OCI-LY3 (cell line): ENCODE measurements at regions not wholly inside any gene's neighbourhood (a gene's known extent, or its start where the extent isn't known, plus 50 kb on each side); places are given as distances from the start of the nearest gene placed in this dataset.

ENCODE experiments used
- EZH2phosphoT487 ChIP-seq: fragments of 200-600 bp; shearing (Covaris generic); IDR thresholded peaks from 2 replicates; pipeline ENCODE4 v1.6.1; 2018; ENCODE audit warnings: antibody characterized with exemption, mixed run types, low read depth
- TF ChIP-seq, protein P1 (sequence below): fragments of 200-600, 300-600 bp; sonication (generic); IDR thresholded peaks from 2 replicates; pipeline ENCODE4 v1.5.1; 2014; ENCODE audit warnings: antibody characterized with exemption, low read length, low read depth

DNA sequence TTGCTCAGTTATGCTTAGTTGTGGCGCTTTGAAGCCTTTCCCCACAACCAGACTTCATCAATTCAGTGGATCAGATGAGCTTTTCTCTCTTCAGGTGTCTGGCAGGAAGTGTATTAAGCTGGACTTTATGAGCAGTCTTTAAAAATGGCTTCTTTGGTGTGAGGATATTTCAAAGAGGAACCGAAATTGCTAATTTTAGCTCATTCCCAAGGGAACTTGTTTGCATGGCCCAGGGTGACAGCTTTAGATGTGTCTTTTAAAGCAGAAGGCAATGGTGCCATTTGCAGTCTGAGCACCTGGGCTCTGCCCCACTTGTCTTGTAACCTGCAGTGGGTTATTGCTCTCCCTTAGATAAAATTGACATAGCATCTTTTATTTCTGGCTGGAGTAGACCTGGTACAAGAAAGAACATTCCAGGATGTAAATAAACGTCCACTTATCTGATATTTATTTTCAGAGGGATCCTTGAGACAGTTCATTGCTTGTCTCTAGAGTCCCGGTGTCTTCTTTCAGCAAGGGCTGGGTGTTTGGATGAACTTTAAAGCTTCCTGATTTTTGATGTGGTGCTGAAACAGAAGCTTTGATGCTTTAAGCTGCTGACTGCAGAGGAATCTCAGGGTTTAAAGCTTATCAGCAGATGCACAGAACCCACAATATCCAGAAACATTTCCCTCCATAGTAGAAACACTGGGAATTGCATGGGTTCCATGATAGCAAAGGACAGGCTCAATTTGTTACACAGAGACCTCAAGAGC, 241.7 kb downstream of the ADGRL2 start:
- TF ChIP-seq, protein P1, sequence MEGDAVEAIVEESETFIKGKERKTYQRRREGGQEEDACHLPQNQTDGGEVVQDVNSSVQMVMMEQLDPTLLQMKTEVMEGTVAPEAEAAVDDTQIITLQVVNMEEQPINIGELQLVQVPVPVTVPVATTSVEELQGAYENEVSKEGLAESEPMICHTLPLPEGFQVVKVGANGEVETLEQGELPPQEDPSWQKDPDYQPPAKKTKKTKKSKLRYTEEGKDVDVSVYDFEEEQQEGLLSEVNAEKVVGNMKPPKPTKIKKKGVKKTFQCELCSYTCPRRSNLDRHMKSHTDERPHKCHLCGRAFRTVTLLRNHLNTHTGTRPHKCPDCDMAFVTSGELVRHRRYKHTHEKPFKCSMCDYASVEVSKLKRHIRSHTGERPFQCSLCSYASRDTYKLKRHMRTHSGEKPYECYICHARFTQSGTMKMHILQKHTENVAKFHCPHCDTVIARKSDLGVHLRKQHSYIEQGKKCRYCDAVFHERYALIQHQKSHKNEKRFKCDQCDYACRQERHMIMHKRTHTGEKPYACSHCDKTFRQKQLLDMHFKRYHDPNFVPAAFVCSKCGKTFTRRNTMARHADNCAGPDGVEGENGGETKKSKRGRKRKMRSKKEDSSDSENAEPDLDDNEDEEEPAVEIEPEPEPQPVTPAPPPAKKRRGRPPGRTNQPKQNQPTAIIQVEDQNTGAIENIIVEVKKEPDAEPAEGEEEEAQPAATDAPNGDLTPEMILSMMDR, result no peak
- no peak for TF ChIP-seq EZH2phosphoT487
